Thoracic aorta (tissue), 2 donors: ENCODE measurements at regions not wholly inside any gene's neighbourhood (a gene's known extent, or its start where the extent isn't known, plus 50 kb on each side); places are given as distances from the start of the nearest gene placed in this dataset.

ENCODE experiments used
- ATAC-seq: fragments of 150-250 bp; one replicate; pipeline ENCODE4 v1.8.0; 2017; ENCODE audit warnings: low read depth; ENCODE audit not compliant: insufficient number of reproducible peaks, low FRiP score
- DNase-seq: peaks from one replicate; pipeline ENCODE4 v3.0.0-alpha.2; 2020; ENCODE audit warnings: low spot score
- H3K27ac ChIP-seq, 2 donors: fragments of 200-600 bp; sonication (generic); 1 replicate in 1 of 2; 2 replicates in 1 of 2; pipeline ENCODE4 v1.5.1; 2016; ENCODE audit warnings: mild to moderate bottlenecking in 2 of 2, moderate library complexity in 2 of 2
- H3K27me3 ChIP-seq: fragments of 200-600 bp; sonication (generic); replicated peaks from 2 replicates; pipeline ENCODE4 v1.6.0; 2016; ENCODE audit warnings: mild to moderate bottlenecking; ENCODE audit not compliant: insufficient read depth
- H3K36me3 ChIP-seq: fragments of 200-600 bp; sonication (generic); one replicate; pipeline ENCODE4 v1.5.1; 2016
- H3K4me1 ChIP-seq, 2 donors: fragments of 200-600 bp; sonication (generic); 1 replicate in 1 of 2; 2 replicates in 1 of 2; pipeline versions ENCODE4 v1.5.1 to v1.6.0; 2016; ENCODE audit warnings: low read depth in 2 of 2, mild to moderate bottlenecking in 1 of 2; ENCODE audit not compliant: control insufficient read depth in 1 of 2
- H3K4me3 ChIP-seq: fragments of 200-600 bp; sonication (generic); 2 replicates; pipeline ENCODE4 v1.5.1; 2016; ENCODE audit warnings: mild to moderate bottlenecking
- H3K9me3 ChIP-seq: fragments of 200-600 bp; sonication (generic); 2 replicates; pipeline ENCODE4 v1.5.1; 2016
- CTCF ChIP-seq: fragments of 200-600 bp; sonication (generic); IDR thresholded peaks from one replicate; pipeline ENCODE4 v1.5.1; 2019; ENCODE audit warnings: antibody characterized with exemption

- no peak overlapping the region for H3K27ac ChIP-seq
- no peak for DNase-seq
- no peaks in the 10 kb centered on the region for H3K36me3 ChIP-seq
- H3K27me3 ChIP-seq, result no peaks in the 10 kb centered on the region
- no peak for TF ChIP-seq CTCF
- no peaks in the 10 kb centered on the region for H3K4me1 ChIP-seq
- ATAC-seq, result no peak
- H3K9me3 ChIP-seq, result no peaks in the 10 kb centered on the region
- H3K4me3 ChIP-seq, result no peak overlapping the region
Observed at GRCh38 chr10:65798133-65798532, 1127.7 kb upstream of the LRRTM3 start.

- TF ChIP-seq CTCF, result no peak
- Histone ChIP-seq H3K27me3 (no peaks in the 10 kb centered on the region), H3K4me3 (no peak overlapping the region), H3K27ac (no peak overlapping the region), H3K9me3 (no peaks in the 10 kb centered on the region), H3K4me1 (no peaks in the 10 kb centered on the region), H3K36me3 (no peaks in the 10 kb centered on the region)
- no peak for ATAC-seq
- no peak for DNase-seq
Observed at GRCh38 chr10:65802391-65802790, 1123.4 kb upstream of the LRRTM3 start.

- Histone ChIP-seq H3K4me1 (no peaks in the 10 kb centered on the region), H3K4me3 (no peak overlapping the region), H3K27ac (no peak overlapping the region), H3K36me3 (no peaks in the 10 kb centered on the region), H3K27me3 (no peaks in the 10 kb centered on the region), H3K9me3 (no peaks in the 10 kb centered on the region)
- TF ChIP-seq CTCF, result no peak
- no peak for DNase-seq
- no peak for ATAC-seq
Observed at GRCh38 chr10:65805511-65805910, 1120.3 kb upstream of the LRRTM3 start.

- Histone ChIP-seq H3K4me3 (no peak overlapping the region), H3K36me3 (no peaks in the 10 kb centered on the region), H3K27ac (no peak overlapping the region), H3K4me1 (no peaks in the 10 kb centered on the region), H3K27me3 (no peaks in the 10 kb centered on the region), H3K9me3 (no peaks in the 10 kb centered on the region)
- TF ChIP-seq CTCF, result no peak
- no peak for ATAC-seq
- no peak for DNase-seq
Observed at GRCh38 chr10:65805993-65806392, 1119.8 kb upstream of the LRRTM3 start.

GRCh38 chr10:65808687-65809333 lies 1117.0 kb upstream of the LRRTM3 start:
- H3K27me3 ChIP-seq, result no peaks in the 10 kb centered on the region
- no peaks in the 10 kb centered on the region for H3K9me3 ChIP-seq
- no peak overlapping the region for H3K27ac ChIP-seq
- H3K4me3 ChIP-seq, result no peak overlapping the region
- no peak for TF ChIP-seq CTCF
- H3K36me3 ChIP-seq, result no peaks in the 10 kb centered on the region
- H3K4me1 ChIP-seq, result no peaks in the 10 kb centered on the region
- ATAC-seq (no peak), DNase-seq (no peak)
